ENCODE measurements at regions not wholly inside any gene's neighbourhood (a gene's known extent, or its start where the extent isn't known, plus 50 kb on each side); places are given as distances from the start of the nearest gene placed in this dataset.

DNA sequence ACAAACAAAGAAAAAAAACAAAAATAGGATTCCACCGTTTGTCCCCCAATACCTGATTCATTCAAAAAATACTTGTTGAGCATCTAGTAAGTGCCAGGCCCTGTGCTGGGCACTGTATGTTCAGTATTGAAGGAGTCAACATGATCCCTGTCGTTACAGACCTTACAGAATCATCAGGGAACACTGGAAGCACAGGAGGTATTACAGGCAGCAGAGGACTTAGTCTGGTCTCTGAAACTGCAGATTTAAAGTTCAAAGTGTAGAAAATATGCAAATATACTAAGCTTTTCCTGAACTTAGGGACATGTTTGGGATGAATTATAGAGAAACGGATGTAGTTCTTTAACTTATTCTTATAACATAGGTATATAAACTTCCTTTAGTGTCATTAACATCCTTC lies 160.7 kb upstream of the RFC3 start:
- Histone ChIP-seq H3K9me3 (replicated peaks; ENCODE audit: control insufficient read depth, insufficient read depth, low read length) (no peaks in the 10 kb centered on the region; the same call in 2 of the 3 replicates), H3K79me2 (ENCODE audit: control insufficient read depth, insufficient read depth, low read length) (no peaks in the 10 kb centered on the region), H3K9ac (ENCODE audit: control insufficient read depth, insufficient read depth, low read length) (no peak overlapping the region), H3K27ac (ENCODE audit: control insufficient read depth, insufficient read depth) (no peak overlapping the region), H2AFZ (ENCODE audit: control insufficient read depth, low read depth, low read length) (no peak overlapping the region), H3K4me2 (ENCODE audit: control insufficient read depth, insufficient read depth) (no peak overlapping the region), H3K27me3 (replicated peaks in 1 of 2; ENCODE audit: control insufficient read depth in 2 of 2, insufficient read depth in 2 of 2, low read length in 1 of 2) (no peaks in the 10 kb centered on the region), H3K4me1 (ENCODE audit: control insufficient read depth, insufficient read depth, low read length) (no peaks in the 10 kb centered on the region), H3K36me3 (ENCODE audit: control insufficient read depth in 2 of 2, insufficient read depth in 2 of 2, low read length in 1 of 2) (no peaks in the 10 kb centered on the region), H4K20me1 (ENCODE audit: control insufficient read depth, insufficient read depth) (no peaks in the 10 kb centered on the region), H3K4me3 (no peak overlapping the region)
- intact Hi-C loops (cut with micrococcal nuclease; ENCODE audit: unreplicated experiment): no loop called here
- WGBS (ENCODE audit: insufficient coverage, insufficient replicate concordance, low lambda C conversion rate, missing lambda C conversion rate): 89% methylated on average over 3 of the region's 3 CpGs
- ChIA-PET POLR2A (no interaction called here), SMC1A (ENCODE audit: uncharacterized antibody, unreplicated experiment) (interaction anchor here (1.4 kb wide), 1 partner anchor 58 kb away, joined by 3 read pairs; no protein-coding TSS in a partner anchor), CTCF (no interaction called here), RAD21 (ENCODE audit: unreplicated experiment) (no interaction called here)
- in situ Hi-C loops (cut with MboI): no loop called here
- FAIRE-seq (no peak), DNase-seq (ENCODE audit: low read depth, low spot score) (no peak), ATAC-seq (no peak)
- TF ChIP-seq JUND (IDR thresholded peaks at IDR 0.05; ENCODE audit: low read depth, low read length): no peak
- TF ChIP-seq, protein P1, sequence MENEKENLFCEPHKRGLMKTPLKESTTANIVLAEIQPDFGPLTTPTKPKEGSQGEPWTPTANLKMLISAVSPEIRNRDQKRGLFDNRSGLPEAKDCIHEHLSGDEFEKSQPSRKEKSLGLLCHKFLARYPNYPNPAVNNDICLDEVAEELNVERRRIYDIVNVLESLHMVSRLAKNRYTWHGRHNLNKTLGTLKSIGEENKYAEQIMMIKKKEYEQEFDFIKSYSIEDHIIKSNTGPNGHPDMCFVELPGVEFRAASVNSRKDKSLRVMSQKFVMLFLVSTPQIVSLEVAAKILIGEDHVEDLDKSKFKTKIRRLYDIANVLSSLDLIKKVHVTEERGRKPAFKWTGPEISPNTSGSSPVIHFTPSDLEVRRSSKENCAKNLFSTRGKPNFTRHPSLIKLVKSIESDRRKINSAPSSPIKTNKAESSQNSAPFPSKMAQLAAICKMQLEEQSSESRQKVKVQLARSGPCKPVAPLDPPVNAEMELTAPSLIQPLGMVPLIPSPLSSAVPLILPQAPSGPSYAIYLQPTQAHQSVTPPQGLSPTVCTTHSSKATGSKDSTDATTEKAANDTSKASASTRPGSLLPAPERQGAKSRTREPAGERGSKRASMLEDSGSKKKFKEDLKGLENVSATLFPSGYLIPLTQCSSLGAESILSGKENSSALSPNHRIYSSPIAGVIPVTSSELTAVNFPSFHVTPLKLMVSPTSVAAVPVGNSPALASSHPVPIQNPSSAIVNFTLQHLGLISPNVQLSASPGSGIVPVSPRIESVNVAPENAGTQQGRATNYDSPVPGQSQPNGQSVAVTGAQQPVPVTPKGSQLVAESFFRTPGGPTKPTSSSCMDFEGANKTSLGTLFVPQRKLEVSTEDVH (IDR thresholded peaks at IDR 0.05; ENCODE audit: low read depth, partially characterized antibody): no peak
- no TSS peak for BruUV-seq (replicated peaks)

- RAD21 ChIA-PET (ENCODE audit: unreplicated experiment): no interaction called here
- SMC1A ChIA-PET (ENCODE audit: uncharacterized antibody, unreplicated experiment): interaction anchor here (0.9 kb wide), 1 partner anchor 8 kb away, joined by 3 read pairs; no protein-coding TSS in a partner anchor
- H3K4me2 ChIP-seq (ENCODE audit: control insufficient read depth, insufficient read depth): no peak overlapping the region
- no peaks in the 10 kb centered on the region for H3K79me2 ChIP-seq (ENCODE audit: control insufficient read depth, insufficient read depth, low read length)
- H2AFZ ChIP-seq (ENCODE audit: control insufficient read depth, low read depth, low read length): no peak overlapping the region
- in situ Hi-C loops (cut with MboI): no loop called here
- DNase-seq (ENCODE audit: low read depth, low spot score) (no peak), FAIRE-seq (no peak), ATAC-seq (no peak)
- H3K36me3 ChIP-seq (ENCODE audit: control insufficient read depth in 2 of 2, insufficient read depth in 2 of 2, low read length in 1 of 2): no peaks in the 10 kb centered on the region
- POLR2A ChIA-PET: no interaction called here
- H3K9ac ChIP-seq (ENCODE audit: control insufficient read depth, insufficient read depth, low read length): no peak overlapping the region
- no TSS peak for BruUV-seq (replicated peaks)
- H3K27me3 ChIP-seq (replicated peaks in 1 of 2; ENCODE audit: control insufficient read depth in 2 of 2, insufficient read depth in 2 of 2, low read length in 1 of 2): no peaks in the 10 kb centered on the region
- no peaks in the 10 kb centered on the region; the same call in 2 of the 3 replicates for H3K9me3 ChIP-seq (replicated peaks; ENCODE audit: control insufficient read depth, insufficient read depth, low read length)
- no peak overlapping the region for H3K27ac ChIP-seq (ENCODE audit: control insufficient read depth, insufficient read depth)
- 78% methylated on average over 4 of the region's 4 CpGs for WGBS (ENCODE audit: insufficient coverage, insufficient replicate concordance, low lambda C conversion rate, missing lambda C conversion rate)
- no peaks in the 10 kb centered on the region for H3K4me1 ChIP-seq (ENCODE audit: control insufficient read depth, insufficient read depth, low read length)
- CTCF ChIA-PET: no interaction called here
- no peaks in the 10 kb centered on the region for H4K20me1 ChIP-seq (ENCODE audit: control insufficient read depth, insufficient read depth)
- intact Hi-C loops (cut with micrococcal nuclease; ENCODE audit: unreplicated experiment): no loop called here
- no peak overlapping the region for H3K4me3 ChIP-seq
- TF ChIP-seq FOS (IDR thresholded peaks at IDR 0.05; ENCODE audit: borderline replicate concordance, extremely low read depth, insufficient read length) (no peak), HSF1 (IDR thresholded peaks at IDR 0.05; ENCODE audit: low read depth, low read length) (no peak), ZBED1 (IDR thresholded peaks at IDR 0.05; ENCODE audit: borderline replicate concordance) (no peak), KAT2A (conservative IDR thresholded peaks at IDR 0.05; ENCODE audit: control insufficient read depth, low read depth, low read length) (no peak), BMI1 (IDR thresholded peaks at IDR 0.05; ENCODE audit: borderline replicate concordance) (no peak), ELK1 (IDR thresholded peaks at IDR 0.05; ENCODE audit: low read depth, low read length) (no peak), EGR1 (IDR thresholded peaks at IDR 0.05; ENCODE audit: borderline replicate concordance in 1 of 2, low read depth in 2 of 2, low read length in 2 of 2) (no peak), FOXM1 (IDR thresholded peaks at IDR 0.05; ENCODE audit: low read depth, low read length) (no peak), BHLHE40 (IDR thresholded peaks at IDR 0.05; ENCODE audit: borderline replicate concordance in 1 of 2, low read depth in 2 of 2, low read length in 1 of 2) (no peak)
- TF ChIP-seq, protein P2, sequence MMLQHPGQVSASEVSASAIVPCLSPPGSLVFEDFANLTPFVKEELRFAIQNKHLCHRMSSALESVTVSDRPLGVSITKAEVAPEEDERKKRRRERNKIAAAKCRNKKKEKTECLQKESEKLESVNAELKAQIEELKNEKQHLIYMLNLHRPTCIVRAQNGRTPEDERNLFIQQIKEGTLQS (IDR thresholded peaks at IDR 0.05; ENCODE audit: borderline replicate concordance, extremely low read depth, low read depth, low read length): no peak
Observed at GRCh38 chr13:33659466-33659865, 158.5 kb upstream of the RFC3 start.

Measured in GM12878 (cell line).